H9 (cell line): ENCODE measurements at regions not wholly inside any gene's neighbourhood (a gene's known extent, or its start where the extent isn't known, plus 50 kb on each side); places are given as distances from the start of the nearest gene placed in this dataset.

Source experiments
- DNase-seq: peaks from one replicate; pipeline ENCODE4 v3.0.0-alpha.2; 2017
- H2AFZ ChIP-seq: one replicate; pipeline ENCODE4 v1.6.1; 2013; ENCODE audit warnings: mild to moderate bottlenecking, low read length, control low read depth, moderate library complexity
- H2AK5ac ChIP-seq: 2 replicates; pipeline ENCODE4 v1.6.1; 2013; ENCODE audit warnings: low read length, control low read depth, mixed read lengths; ENCODE audit not compliant: insufficient read length
- H2BK120ac ChIP-seq: one replicate; pipeline ENCODE4 v1.6.1; 2013; ENCODE audit warnings: low read depth, mild to moderate bottlenecking, low read length, control low read depth, inconsistent platforms; ENCODE audit not compliant: poor library complexity, severe bottlenecking
- H2BK12ac ChIP-seq: 2 replicates; pipeline ENCODE4 v1.6.1; 2013; ENCODE audit warnings: low read length, control low read depth, mixed read lengths, low read depth; ENCODE audit not compliant: insufficient read length
- H2BK15ac ChIP-seq: 2 replicates; pipeline ENCODE4 v1.6.1; 2013; ENCODE audit warnings: low read depth, low read length, control low read depth
- H2BK20ac ChIP-seq: one replicate; pipeline ENCODE4 v1.6.1; 2013; ENCODE audit warnings: low read depth, mild to moderate bottlenecking, low read length, control low read depth, inconsistent platforms; ENCODE audit not compliant: poor library complexity, severe bottlenecking
- H2BK5ac ChIP-seq: 2 replicates; pipeline ENCODE4 v1.6.1; 2013; ENCODE audit warnings: low read length, control low read depth, mixed read lengths; ENCODE audit not compliant: insufficient read length
- H3K14ac ChIP-seq: 2 replicates; pipeline ENCODE4 v1.6.1; 2013; ENCODE audit warnings: low read length, control low read depth; ENCODE audit not compliant: insufficient read depth
- H3K18ac ChIP-seq: 2 replicates; pipeline ENCODE4 v1.6.1; 2013; ENCODE audit warnings: low read depth, mild to moderate bottlenecking, mixed read lengths, low read length, control low read depth; ENCODE audit not compliant: insufficient read length
- H3K23ac ChIP-seq: 2 replicates; pipeline ENCODE4 v1.6.1; 2013; ENCODE audit warnings: low read length, control low read depth, mixed read lengths, low read depth; ENCODE audit not compliant: insufficient read length
- H3K23me2 ChIP-seq: 2 replicates; pipeline ENCODE4 v1.6.1; 2013; ENCODE audit warnings: low read depth, mild to moderate bottlenecking, mixed read lengths, low read length, control low read depth; ENCODE audit not compliant: insufficient read length, poor library complexity, severe bottlenecking
- H3K27ac ChIP-seq: 2 replicates; pipeline ENCODE4 v1.5.1; 2013; ENCODE audit warnings: low read length, control low read depth, mixed read lengths, low read depth; ENCODE audit not compliant: insufficient read length
- H3K27me3 ChIP-seq: 2 replicates; pipeline ENCODE4 v1.6.1; 2013; ENCODE audit warnings: low read length, control low read depth, inconsistent platforms; ENCODE audit not compliant: insufficient read depth
- H3K4ac ChIP-seq: 2 replicates; pipeline ENCODE4 v1.6.1; 2013; ENCODE audit warnings: low read depth, mild to moderate bottlenecking, control low read depth, inconsistent platforms, low read length, moderate library complexity
- H3K4me1 ChIP-seq: 2 replicates; pipeline ENCODE4 v1.6.1; 2013; ENCODE audit warnings: low read length, control low read depth, inconsistent platforms; ENCODE audit not compliant: insufficient read depth
- H3K4me2 ChIP-seq: 2 replicates; pipeline ENCODE4 v1.6.1; 2013; ENCODE audit warnings: low read length, control low read depth, mixed read lengths; ENCODE audit not compliant: insufficient read length, insufficient read depth
- H3K56ac ChIP-seq: 2 replicates; pipeline ENCODE4 v1.6.1; 2013; ENCODE audit warnings: low read depth, mild to moderate bottlenecking, mixed read lengths, low read length, control low read depth; ENCODE audit not compliant: insufficient read length
- H3K79me1 ChIP-seq: 2 replicates; pipeline ENCODE4 v1.6.1; 2013; ENCODE audit warnings: low read depth, mild to moderate bottlenecking, moderate library complexity, low read length, control low read depth, inconsistent platforms; ENCODE audit not compliant: insufficient read depth, poor library complexity, severe bottlenecking
- H3K79me2 ChIP-seq: 2 replicates; pipeline ENCODE4 v1.6.1; 2013; ENCODE audit warnings: low read length, control low read depth, inconsistent platforms; ENCODE audit not compliant: insufficient read depth
- H3K9ac ChIP-seq: 2 replicates; pipeline ENCODE4 v1.6.1; 2013; ENCODE audit warnings: low read length, control low read depth, mixed read lengths; ENCODE audit not compliant: insufficient read length; ENCODE audit errors: extremely low read depth
- H3K9me3 ChIP-seq: one replicate; pipeline ENCODE4 v1.6.1; 2013; ENCODE audit warnings: low read depth, low read length, inconsistent platforms; ENCODE audit not compliant: control insufficient read depth
- H3T11ph ChIP-seq: one replicate; pipeline ENCODE4 v1.6.1; 2013; ENCODE audit warnings: mild to moderate bottlenecking, low read length, control low read depth, inconsistent platforms
- H4K20me1 ChIP-seq: one replicate; pipeline ENCODE4 v1.6.1; 2013; ENCODE audit not compliant: control insufficient read depth, insufficient read length, insufficient read depth
- H4K5ac ChIP-seq: 2 replicates; pipeline ENCODE4 v1.6.1; 2013; ENCODE audit warnings: low read depth, mild to moderate bottlenecking, mixed read lengths, low read length, control low read depth; ENCODE audit not compliant: insufficient read length
- H4K8ac ChIP-seq: replicated peaks from 2 replicates; pipeline ENCODE4 v1.6.1; 2013; ENCODE audit warnings: low read length, control low read depth, mixed read lengths, low read depth; ENCODE audit not compliant: insufficient read length
- H4K91ac ChIP-seq: 2 replicates; pipeline ENCODE4 v1.6.1; 2013; ENCODE audit warnings: low read depth, mild to moderate bottlenecking, moderate library complexity, mixed read lengths, low read length, control low read depth; ENCODE audit not compliant: insufficient read length
- H3K27ac Mint-ChIP-seq, 3 experiments: 2 replicates in 2 of 3; 3 replicates in 1 of 3; pipeline ENCODE4 v1.8.0; 2020 to 2021; ENCODE audit warnings: mixed read lengths in 3 of 3, mild to moderate bottlenecking in 1 of 3, moderate library complexity in 1 of 3
- H3K27me3 Mint-ChIP-seq: 2 replicates; pipeline ENCODE4 v1.8.0; 2021; ENCODE audit warnings: low read depth, mild to moderate bottlenecking, moderate library complexity, mixed read lengths
- H3K36me3 Mint-ChIP-seq, 3 experiments: 2 replicates in 2 of 3; 3 replicates in 1 of 3; pipeline ENCODE4 v1.8.0; 2020 to 2021; ENCODE audit warnings: low read depth in 3 of 3, mixed read lengths in 3 of 3; ENCODE audit not compliant: insufficient read depth in 1 of 3
- H3K4me1 Mint-ChIP-seq, 2 experiments: 2 replicates each; pipeline ENCODE4 v1.8.0; 2020; ENCODE audit warnings: mixed read lengths in 2 of 2
- H3K4me3 Mint-ChIP-seq, 2 experiments: 2 replicates in 1 of 2; 3 replicates in 1 of 2; pipeline ENCODE4 v1.8.0; 2020 to 2021; ENCODE audit warnings: mild to moderate bottlenecking in 2 of 2, mixed read lengths in 2 of 2, moderate library complexity in 1 of 2
- H3K9me3 Mint-ChIP-seq, 2 experiments: 2 replicates in 1 of 2; 3 replicates in 1 of 2; pipeline ENCODE4 v1.8.0; 2020; ENCODE audit warnings: mild to moderate bottlenecking in 2 of 2, mixed read lengths in 2 of 2, moderate library complexity in 1 of 2
- WGBS: extraction: QIAGEN DNeasy Blood & Tissue Kit; methylation state at CpG from one replicate; pipeline ENCODE4 v1.1.7; 2013; ENCODE audit warnings: missing lambda C conversion rate, low lambda C conversion rate, mixed read lengths; ENCODE audit not compliant: insufficient read length; ENCODE audit errors: extremely low coverage; 5-methylcytosine and 5-hydroxymethylcytosine counted together
- TF ChIP-seq, protein P1 (sequence below): fragments of 200-600 bp; sonication (generic); conservative IDR thresholded peaks from 3 replicates; pipeline ENCODE4 v1.8.0; 2021; ENCODE audit warnings: antibody characterized with exemption, mild to moderate bottlenecking

DNA sequence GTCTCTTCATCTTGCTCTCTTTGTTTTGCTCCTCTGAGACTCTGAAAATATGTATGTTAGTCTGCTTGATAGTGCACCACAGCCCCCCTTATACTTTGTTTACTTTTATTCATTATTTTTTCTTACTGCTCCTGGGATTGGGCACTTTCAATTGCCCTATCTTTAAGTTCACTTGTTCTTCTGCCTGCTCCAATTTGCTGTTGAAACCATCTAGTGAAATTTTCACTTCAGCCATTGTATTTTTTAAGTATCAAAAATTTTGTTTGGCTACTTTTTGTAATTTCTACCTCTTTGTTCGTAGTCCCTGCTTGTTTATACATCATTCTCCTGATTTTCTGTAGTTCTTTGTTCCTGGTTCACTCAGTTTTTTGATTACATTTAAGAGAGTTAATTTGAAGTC, 223.3 kb downstream of the SLC38A4 start:
- Histone ChIP-seq H3K4me1 (no peaks in the 10 kb centered on the region), H3K27ac (no peak overlapping the region), H2BK15ac (no peak overlapping the region), H4K20me1 (no peaks in the 10 kb centered on the region), H4K91ac (no peak overlapping the region), H3K18ac (no peak overlapping the region), H3T11ph (no peak overlapping the region), H3K79me2 (no peaks in the 10 kb centered on the region), H3K56ac (no peak overlapping the region), H3K79me1 (no peaks in the 10 kb centered on the region), H3K27me3 (no peaks in the 10 kb centered on the region), H3K23ac (no peak overlapping the region), H2AK5ac (no peak overlapping the region), H2AFZ (no peak overlapping the region), H3K4me2 (no peak overlapping the region), H3K9me3 (no peaks in the 10 kb centered on the region), H2BK12ac (no peak overlapping the region), H4K5ac (no peak overlapping the region), H3K4ac (no peak overlapping the region), H3K23me2 (no peaks in the 10 kb centered on the region), H3K14ac (no peak overlapping the region), H3K9ac (no peak overlapping the region), H2BK120ac (no peak overlapping the region), H2BK5ac (no peak overlapping the region), H4K8ac (no peak overlapping the region), H2BK20ac (no peak overlapping the region)
- DNase-seq: no peak
- Mint-ChIP-seq H3K9me3 (peaks cover 0 to 4% of the 10 kb centered on the region in 2 experiments; a peak in 4 of 5 replicates), H3K27ac (no peak overlapping the region), H3K27me3 (no peaks in the 10 kb centered on the region; the same call in 1 of the 2 replicates), H3K4me3 (no peak overlapping the region), H3K4me1 (peaks cover 4 to 5% of the 10 kb centered on the region in 2 experiments; a peak in 3 of 4 replicates), H3K36me3 (peaks cover 0 to 11% (median 0%) of the 10 kb centered on the region in 3 experiments; a peak in 3 of 7 replicates)
- TF ChIP-seq, protein P1, sequence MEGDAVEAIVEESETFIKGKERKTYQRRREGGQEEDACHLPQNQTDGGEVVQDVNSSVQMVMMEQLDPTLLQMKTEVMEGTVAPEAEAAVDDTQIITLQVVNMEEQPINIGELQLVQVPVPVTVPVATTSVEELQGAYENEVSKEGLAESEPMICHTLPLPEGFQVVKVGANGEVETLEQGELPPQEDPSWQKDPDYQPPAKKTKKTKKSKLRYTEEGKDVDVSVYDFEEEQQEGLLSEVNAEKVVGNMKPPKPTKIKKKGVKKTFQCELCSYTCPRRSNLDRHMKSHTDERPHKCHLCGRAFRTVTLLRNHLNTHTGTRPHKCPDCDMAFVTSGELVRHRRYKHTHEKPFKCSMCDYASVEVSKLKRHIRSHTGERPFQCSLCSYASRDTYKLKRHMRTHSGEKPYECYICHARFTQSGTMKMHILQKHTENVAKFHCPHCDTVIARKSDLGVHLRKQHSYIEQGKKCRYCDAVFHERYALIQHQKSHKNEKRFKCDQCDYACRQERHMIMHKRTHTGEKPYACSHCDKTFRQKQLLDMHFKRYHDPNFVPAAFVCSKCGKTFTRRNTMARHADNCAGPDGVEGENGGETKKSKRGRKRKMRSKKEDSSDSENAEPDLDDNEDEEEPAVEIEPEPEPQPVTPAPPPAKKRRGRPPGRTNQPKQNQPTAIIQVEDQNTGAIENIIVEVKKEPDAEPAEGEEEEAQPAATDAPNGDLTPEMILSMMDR: no peak
- no CpG with 5 or more reads among the region's 1 CpG for WGBS
